ENCODE measurements at regions not wholly inside any gene's neighbourhood (a gene's known extent, or its start where the extent isn't known, plus 50 kb on each side); places are given as distances from the start of the nearest gene placed in this dataset.

DNA sequence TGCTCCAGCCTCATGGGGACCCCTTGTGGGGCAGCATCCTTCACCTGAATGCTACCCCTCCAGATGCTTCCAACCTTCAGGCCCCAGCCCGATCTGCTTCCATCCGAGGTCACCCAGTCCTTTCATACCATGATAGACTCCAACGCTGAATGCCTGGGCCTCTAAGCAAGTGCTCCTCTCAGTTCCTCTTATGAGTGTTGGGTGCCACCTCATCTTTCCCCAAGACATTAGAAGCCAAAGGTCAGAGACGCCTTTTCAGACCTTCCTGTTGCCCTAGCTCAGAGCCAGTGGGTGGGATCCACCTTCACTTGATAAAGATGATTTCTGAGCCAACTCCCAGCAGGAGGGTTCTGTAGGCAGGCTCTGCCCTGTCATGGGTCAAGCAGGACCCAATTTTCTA, 174.5 kb upstream of the MGAT5 start:
- Histone ChIP-seq H3K9me3 (ENCODE audit: low read length) (0 out of 2 replicates have a peak, but pooled peaks cover 7% of the 10 kb centered on the region), H3K79me2 (ENCODE audit: insufficient read depth, low read depth, low read length) (no peaks in the 10 kb centered on the region), H3K27ac (ENCODE audit: low read depth, low read length, poor library complexity, severe bottlenecking) (no peak overlapping the region), H3K4me2 (ENCODE audit: low read length) (no peak overlapping the region), H4K20me1 (ENCODE audit: insufficient read depth, low read length) (no peaks in the 10 kb centered on the region), H3K9me2 (ENCODE audit: insufficient read depth, low read length) (no peaks in the 10 kb centered on the region), H2AFZ (ENCODE audit: low read length) (no peak overlapping the region), H3K36me3 (ENCODE audit: insufficient read depth, low read length) (no peaks in the 10 kb centered on the region), H3K4me3 (ENCODE audit: low read depth, low read length, poor library complexity, severe bottlenecking) (no peak overlapping the region), H3K4me1 (ENCODE audit: insufficient read depth, low read length, poor library complexity, severe bottlenecking) (no peaks in the 10 kb centered on the region)
- intact Hi-C loops (cut with micrococcal nuclease; ENCODE audit: unreplicated experiment), result no loop called here
- TF ChIP-seq, protein P1, sequence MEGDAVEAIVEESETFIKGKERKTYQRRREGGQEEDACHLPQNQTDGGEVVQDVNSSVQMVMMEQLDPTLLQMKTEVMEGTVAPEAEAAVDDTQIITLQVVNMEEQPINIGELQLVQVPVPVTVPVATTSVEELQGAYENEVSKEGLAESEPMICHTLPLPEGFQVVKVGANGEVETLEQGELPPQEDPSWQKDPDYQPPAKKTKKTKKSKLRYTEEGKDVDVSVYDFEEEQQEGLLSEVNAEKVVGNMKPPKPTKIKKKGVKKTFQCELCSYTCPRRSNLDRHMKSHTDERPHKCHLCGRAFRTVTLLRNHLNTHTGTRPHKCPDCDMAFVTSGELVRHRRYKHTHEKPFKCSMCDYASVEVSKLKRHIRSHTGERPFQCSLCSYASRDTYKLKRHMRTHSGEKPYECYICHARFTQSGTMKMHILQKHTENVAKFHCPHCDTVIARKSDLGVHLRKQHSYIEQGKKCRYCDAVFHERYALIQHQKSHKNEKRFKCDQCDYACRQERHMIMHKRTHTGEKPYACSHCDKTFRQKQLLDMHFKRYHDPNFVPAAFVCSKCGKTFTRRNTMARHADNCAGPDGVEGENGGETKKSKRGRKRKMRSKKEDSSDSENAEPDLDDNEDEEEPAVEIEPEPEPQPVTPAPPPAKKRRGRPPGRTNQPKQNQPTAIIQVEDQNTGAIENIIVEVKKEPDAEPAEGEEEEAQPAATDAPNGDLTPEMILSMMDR (conservative IDR thresholded peaks at IDR 0.05; ENCODE audit: low read length), result no peak
- TF ChIP-seq EZH2phosphoT487 (IDR thresholded peaks at IDR 0.05; ENCODE audit: borderline replicate concordance, low read depth, low read length), result no peak
- ChIA-PET CTCF (ENCODE audit: unreplicated experiment) (no interaction called here), POLR2A (no interaction called here)
- DNase-seq (ENCODE audit: low spot score), result peak; percentile 16
- no TSS peak for BruUV-seq (replicated peaks)

DNA sequence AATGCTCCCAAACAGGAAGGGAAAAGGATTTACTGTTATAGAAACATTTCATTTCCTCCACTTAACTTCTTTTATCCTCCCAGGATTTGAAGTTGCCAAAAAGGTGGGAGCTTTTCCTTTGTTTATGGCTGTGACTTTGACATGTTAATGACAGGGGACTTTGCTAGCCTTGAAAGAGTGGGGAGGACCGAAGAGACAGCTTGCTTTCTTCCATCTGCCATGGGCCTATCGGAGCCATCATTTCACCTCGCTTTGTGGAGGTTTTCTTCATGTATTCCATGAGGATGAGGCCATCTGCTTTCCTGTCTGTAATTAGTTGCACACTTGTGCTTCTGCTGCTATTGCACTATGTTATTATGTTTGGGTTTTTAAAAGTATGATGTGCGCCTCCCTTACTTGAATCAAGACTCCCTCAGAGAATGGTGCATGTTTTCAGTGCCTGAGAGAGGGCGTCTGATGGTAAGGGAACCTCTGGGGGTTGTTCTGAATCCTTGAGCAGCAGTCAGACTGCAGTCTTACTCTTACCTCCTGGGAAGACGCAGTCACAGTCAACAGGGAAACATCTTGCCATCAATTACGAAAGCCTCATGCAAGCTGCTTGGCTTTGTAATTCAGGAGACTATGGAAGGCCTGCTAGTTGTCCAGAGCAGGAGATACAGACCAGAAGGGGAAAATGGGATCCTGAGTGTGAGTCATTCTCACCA, 173.3 kb upstream of the MGAT5 start:
- intact Hi-C loops (cut with micrococcal nuclease; ENCODE audit: unreplicated experiment), result no loop called here
- Histone ChIP-seq H3K27ac (ENCODE audit: low read depth, low read length, poor library complexity, severe bottlenecking) (no peak overlapping the region), H3K79me2 (ENCODE audit: insufficient read depth, low read depth, low read length) (no peaks in the 10 kb centered on the region), H3K9me3 (ENCODE audit: low read length) (0 out of 2 replicates have a peak, but pooled peaks cover 7% of the 10 kb centered on the region), H3K4me1 (ENCODE audit: insufficient read depth, low read length, poor library complexity, severe bottlenecking) (no peaks in the 10 kb centered on the region), H3K4me2 (ENCODE audit: low read length) (no peak overlapping the region), H3K4me3 (ENCODE audit: low read depth, low read length, poor library complexity, severe bottlenecking) (no peak overlapping the region), H3K36me3 (ENCODE audit: insufficient read depth, low read length) (no peaks in the 10 kb centered on the region), H2AFZ (ENCODE audit: low read length) (no peak overlapping the region), H4K20me1 (ENCODE audit: insufficient read depth, low read length) (no peaks in the 10 kb centered on the region), H3K9me2 (ENCODE audit: insufficient read depth, low read length) (no peaks in the 10 kb centered on the region)
- ChIA-PET CTCF (ENCODE audit: unreplicated experiment) (no interaction called here), POLR2A (no interaction called here)
- no TSS peak for BruUV-seq (replicated peaks)
- TF ChIP-seq, protein P1 (conservative IDR thresholded peaks at IDR 0.05; ENCODE audit: low read length), result no peak
- TF ChIP-seq EZH2phosphoT487 (IDR thresholded peaks at IDR 0.05; ENCODE audit: borderline replicate concordance, low read depth, low read length), result no peak
- DNase-seq (ENCODE audit: low spot score), result no peak

DNA sequence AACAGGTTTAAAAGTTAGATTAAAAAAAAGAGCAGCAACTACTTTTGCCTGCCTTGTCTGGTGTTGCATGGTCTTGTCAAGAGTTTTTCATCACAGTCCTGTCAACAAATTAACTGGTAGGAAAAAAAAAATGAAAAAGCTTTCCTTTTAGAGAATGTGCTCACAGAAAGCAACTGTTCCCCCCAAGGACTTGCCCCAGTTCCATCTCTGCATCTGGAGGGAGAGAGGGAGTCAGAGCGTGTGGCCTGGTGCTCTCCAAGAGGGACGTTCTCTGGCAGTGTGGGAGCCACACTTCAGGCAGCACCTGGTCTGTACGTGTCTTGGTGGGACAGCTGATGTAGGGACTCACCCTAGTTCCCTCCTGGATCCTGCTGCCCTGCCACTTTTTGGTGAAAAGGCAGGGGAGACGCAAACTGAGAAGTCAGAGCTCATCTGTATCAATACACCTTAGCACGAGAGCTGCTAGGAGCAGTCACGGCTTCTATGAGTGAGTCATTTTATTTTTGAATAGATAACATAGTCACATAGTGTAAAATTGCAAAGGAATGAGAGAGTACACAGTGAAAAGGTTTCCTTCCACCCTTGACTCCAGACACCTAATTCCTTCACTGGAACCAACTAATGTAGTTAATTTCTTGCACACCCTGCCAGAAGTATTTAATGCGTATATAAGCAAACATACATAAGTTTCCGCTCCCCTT, 172.5 kb upstream of the MGAT5 start:
- intact Hi-C loops (cut with micrococcal nuclease; ENCODE audit: unreplicated experiment), result no loop called here
- CTCF ChIA-PET (ENCODE audit: unreplicated experiment), result no interaction called here
- no peak overlapping the region for H3K27ac ChIP-seq (ENCODE audit: low read depth, low read length, poor library complexity, severe bottlenecking)
- no peak overlapping the region for H3K4me2 ChIP-seq (ENCODE audit: low read length)
- H3K79me2 ChIP-seq (ENCODE audit: insufficient read depth, low read depth, low read length), result no peaks in the 10 kb centered on the region
- TF ChIP-seq, protein P1 (conservative IDR thresholded peaks at IDR 0.05; ENCODE audit: low read length), result no peak
- TF ChIP-seq EZH2phosphoT487 (IDR thresholded peaks at IDR 0.05; ENCODE audit: borderline replicate concordance, low read depth, low read length), result no peak
- no peaks in the 10 kb centered on the region for H3K4me1 ChIP-seq (ENCODE audit: insufficient read depth, low read length, poor library complexity, severe bottlenecking)
- H2AFZ ChIP-seq (ENCODE audit: low read length), result no peak overlapping the region
- H3K9me3 ChIP-seq (ENCODE audit: low read length), result no peaks in the 10 kb centered on the region
- H3K9me2 ChIP-seq (ENCODE audit: insufficient read depth, low read length), result no peaks in the 10 kb centered on the region
- no peak for DNase-seq (ENCODE audit: low spot score)
- no peaks in the 10 kb centered on the region for H3K36me3 ChIP-seq (ENCODE audit: insufficient read depth, low read length)
- POLR2A ChIA-PET, result interaction anchor here (0.7 kb wide), 1 partner anchor 90 kb away, joined by 3 read pairs; no protein-coding TSS in a partner anchor
- no TSS peak for BruUV-seq (replicated peaks)
- H4K20me1 ChIP-seq (ENCODE audit: insufficient read depth, low read length), result no peaks in the 10 kb centered on the region
- H3K4me3 ChIP-seq (ENCODE audit: low read depth, low read length, poor library complexity, severe bottlenecking), result no peak overlapping the region
